Astrocyte of the spinal cord (primary cell): ENCODE measurements at regions not wholly inside any gene's neighbourhood (a gene's known extent, or its start where the extent isn't known, plus 50 kb on each side); places are given as distances from the start of the nearest gene placed in this dataset.
"Not testable (repeated sequence)": the region's sequence is repeated elsewhere in the genome, so short reads cannot be mapped to it uniquely, and the experiment has no call there.

Experiments used
- DNase-seq: peaks from one replicate; pipeline ENCODE4 v3.0.0; 2011; ENCODE audit warnings: low read depth, low spot score
- H3K4me3 ChIP-seq: 2 replicates; pipeline ENCODE4 v1.5.1; 2011; ENCODE audit warnings: low read depth, mild to moderate bottlenecking, low read length, moderate library complexity
- CTCF ChIP-seq: IDR thresholded peaks from 2 replicates; pipeline ENCODE4 v1.5.1; 2012; ENCODE audit warnings: low read depth, mild to moderate bottlenecking, low read length, inconsistent platforms
- in situ Hi-C: cut with HindIII; loops from 2 replicates; pipeline ENCODE4 v1.10.0; 2017; ENCODE audit warnings: low sequenced_read_pairs

DNA sequence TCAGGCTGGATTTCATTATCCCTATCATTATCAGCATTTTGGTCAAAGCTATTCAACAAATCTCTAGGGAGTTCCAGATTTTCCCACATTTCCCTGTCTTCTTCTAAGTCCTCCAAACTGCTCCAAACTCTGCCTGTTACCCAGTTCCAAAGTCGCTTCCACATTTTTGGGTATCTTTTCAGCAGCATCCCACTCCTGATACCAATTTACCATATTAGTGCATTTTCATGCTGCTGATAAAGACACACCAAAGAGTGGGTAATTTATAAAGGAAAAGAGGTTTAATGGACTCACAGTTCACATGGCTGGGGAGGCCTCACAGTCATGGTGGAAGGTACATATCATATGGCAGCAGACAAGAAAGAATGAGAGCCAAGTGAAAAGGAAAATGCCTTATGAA lies 132.8 kb upstream of the SLC7A11 start:
- DNase-seq: no peak
- in situ Hi-C loops: no loop called here
- H3K4me3 ChIP-seq: no peak overlapping the region
- TF ChIP-seq CTCF: no peak

DNA sequence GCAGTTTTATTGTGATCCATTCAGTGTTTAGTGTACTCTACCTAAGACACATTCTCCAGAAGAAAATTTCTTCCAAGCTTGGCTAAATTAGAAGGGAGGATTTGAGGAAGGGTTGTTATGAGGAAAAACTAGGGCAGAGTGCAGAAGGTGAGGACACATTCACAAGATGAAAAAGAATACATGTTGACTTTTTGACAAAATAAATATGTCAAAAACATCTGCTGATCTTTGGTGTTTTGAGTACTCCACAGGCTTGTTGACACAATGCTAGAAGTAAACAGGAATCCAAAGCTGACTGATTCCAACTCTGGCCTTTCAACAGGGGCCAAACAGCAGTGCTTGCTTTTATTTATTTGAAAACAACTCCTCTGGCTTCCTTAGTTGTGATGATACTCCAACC lies 125.8 kb upstream of the SLC7A11 start:
- no peak overlapping the region for H3K4me3 ChIP-seq
- no peak for DNase-seq
- TF ChIP-seq CTCF: no peak
- in situ Hi-C loops: no loop called here

DNA sequence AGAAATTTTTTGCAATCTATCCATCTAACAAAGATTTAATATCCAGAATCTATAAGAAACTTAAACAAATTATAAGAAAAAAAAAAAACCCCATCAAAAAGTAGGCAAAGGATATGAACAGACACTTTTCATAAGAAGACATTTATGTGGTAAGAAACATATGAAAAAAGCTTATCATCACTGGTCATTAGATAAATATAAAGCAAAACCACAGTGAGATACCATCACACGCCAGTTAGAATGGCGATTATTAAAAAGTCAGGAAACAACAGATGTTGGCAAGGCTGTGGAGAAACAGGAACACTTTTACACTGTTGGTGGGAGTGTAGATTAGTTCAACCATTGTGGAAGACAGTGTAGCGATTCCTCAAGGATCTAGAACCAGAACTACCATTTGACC lies 110.3 kb upstream of the SLC7A11 start:
- in situ Hi-C loops, DNase-seq, H3K4me3 ChIP-seq: not testable (repeated sequence)

DNA sequence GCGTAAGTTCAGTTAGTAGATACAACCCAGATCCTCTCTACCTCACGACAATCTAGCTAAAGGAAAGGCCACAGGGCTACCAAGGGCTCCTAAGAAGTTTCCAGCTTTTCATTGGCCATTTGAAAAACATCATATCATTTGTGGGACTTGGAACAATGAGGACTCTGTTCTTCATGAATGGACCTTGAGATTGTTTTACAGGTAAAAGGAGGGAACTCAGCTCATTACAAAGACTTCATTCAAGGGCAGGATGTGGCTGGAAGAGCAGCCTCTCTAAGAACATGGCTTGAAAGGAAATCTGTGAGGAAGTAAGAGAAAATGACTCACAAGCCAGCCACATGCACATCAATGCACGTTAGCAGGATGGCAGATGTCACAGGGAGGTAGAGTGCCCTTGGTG lies 105.9 kb upstream of the SLC7A11 start:
- DNase-seq: no peak
- in situ Hi-C loops: no loop called here
- no peak for TF ChIP-seq CTCF
- H3K4me3 ChIP-seq: no peak overlapping the region

- H3K4me3 ChIP-seq: no peak overlapping the region
- in situ Hi-C loops: no loop called here
- no peak for TF ChIP-seq CTCF
- no peak for DNase-seq
Observed at GRCh38 chr4:138347561-138347960, 105.4 kb upstream of the SLC7A11 start.

DNA sequence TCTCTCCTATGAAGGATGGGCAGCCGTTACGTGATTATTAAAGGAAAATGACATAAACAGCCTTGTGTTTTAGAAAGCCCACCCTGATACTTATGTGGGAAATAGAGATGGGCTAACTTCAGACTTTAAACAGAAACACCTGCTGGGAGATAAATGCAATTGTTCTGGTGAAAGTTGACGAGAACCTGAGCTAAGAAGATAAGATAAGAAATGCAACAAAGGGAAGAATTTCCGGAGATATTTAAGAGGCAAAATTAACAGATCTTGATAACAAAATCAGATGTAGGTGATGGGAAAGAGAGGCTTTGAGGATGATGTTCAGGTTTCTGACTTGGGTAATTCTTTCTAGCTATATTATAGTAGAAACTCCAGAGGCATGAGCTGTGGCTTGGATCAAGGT lies 102.7 kb upstream of the SLC7A11 start:
- in situ Hi-C loops: no loop called here
- no peak overlapping the region for H3K4me3 ChIP-seq
- no peak for TF ChIP-seq CTCF
- no peak for DNase-seq

DNA sequence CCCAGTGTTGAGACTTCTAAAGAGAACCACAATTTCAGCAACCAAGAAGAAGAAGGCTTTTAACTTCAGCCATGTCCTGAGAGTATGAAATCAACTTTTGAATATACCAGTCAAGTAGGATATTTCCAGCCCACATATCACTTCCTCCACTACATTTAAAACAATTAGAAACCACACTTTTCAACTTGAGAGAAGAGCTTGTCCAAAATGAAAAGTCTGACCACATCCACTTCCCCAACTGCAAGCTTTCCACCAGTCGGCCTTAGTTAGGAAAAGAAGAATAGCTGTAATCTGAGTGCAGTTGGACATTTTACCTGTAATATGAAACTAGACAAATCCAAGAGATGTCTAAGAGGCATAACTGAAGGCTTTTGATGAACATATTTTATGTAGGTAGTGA lies 101.9 kb upstream of the SLC7A11 start:
- in situ Hi-C loops: no loop called here
- no peak for TF ChIP-seq CTCF
- H3K4me3 ChIP-seq: no peak overlapping the region
- no peak for DNase-seq
